Cerebellar nuclear complex (tissue), 1 donor: ENCODE measurements at regions not wholly inside any gene's neighbourhood (a gene's known extent, or its start where the extent isn't known, plus 50 kb on each side); places are given as distances from the start of the nearest gene placed in this dataset.

Source experiments
- DNase-seq, 2 experiments: peaks; one replicate each; lab custom pipeline; 2025; lab: John Stamatoyannopoulos, UW

GRCh38 chr10:10777279-10777678 lies 240.4 kb upstream of the CELF2 start:
- DNase-seq = no peak

- DNase-seq = no peak
Observed at GRCh38 chr10:10777723-10778122, 239.9 kb upstream of the CELF2 start.

- no peak for DNase-seq
Observed at GRCh38 chr10:10778959-10779358, 238.7 kb upstream of the CELF2 start.

GRCh38 chr10:10779511-10779910 lies 238.2 kb upstream of the CELF2 start:
- DNase-seq = no peak

- no peak for DNase-seq
Observed at GRCh38 chr10:10780746-10781145, 236.9 kb upstream of the CELF2 start.

GRCh38 chr10:10782603-10783002 lies 235.1 kb upstream of the CELF2 start:
- no peak for DNase-seq

GRCh38 chr10:10785627-10786026 lies 232.0 kb upstream of the CELF2 start:
- DNase-seq = no peak

- DNase-seq = no peak
Observed at GRCh38 chr10:10786109-10787090, 231.3 kb upstream of the CELF2 start.

GRCh38 chr10:10787586-10787985 lies 230.1 kb upstream of the CELF2 start:
- DNase-seq = no peak

- no peak for DNase-seq
Observed at GRCh38 chr10:10788761-10789160, 228.9 kb upstream of the CELF2 start.

GRCh38 chr10:10791869-10792268 lies 225.8 kb upstream of the CELF2 start:
- no peak for DNase-seq

- DNase-seq = no peak
Observed at GRCh38 chr10:10792681-10793080, 225.0 kb upstream of the CELF2 start.

- no peak for DNase-seq
Observed at GRCh38 chr10:10794046-10794445, 223.6 kb upstream of the CELF2 start.

GRCh38 chr10:10794791-10795191 lies 222.9 kb upstream of the CELF2 start:
- DNase-seq = no peak

- no peak for DNase-seq
Observed at GRCh38 chr10:10796061-10796773, 221.5 kb upstream of the CELF2 start.

GRCh38 chr10:10796774-10797415 lies 220.8 kb upstream of the CELF2 start:
- no peak for DNase-seq

- no peak for DNase-seq
Observed at GRCh38 chr10:10797513-10797912, 220.2 kb upstream of the CELF2 start.

- no peak for DNase-seq
Observed at GRCh38 chr10:10798102-10798863, 219.4 kb upstream of the CELF2 start.

GRCh38 chr10:10798864-10799192 lies 218.8 kb upstream of the CELF2 start:
- no peak for DNase-seq

- DNase-seq = no peak
Observed at GRCh38 chr10:10800961-10801360, 216.7 kb upstream of the CELF2 start.

- DNase-seq = peak in 1 of 2 experiments; percentile 34
Observed at GRCh38 chr10:10803278-10803677, 214.4 kb upstream of the CELF2 start.

GRCh38 chr10:10804061-10804460 lies 213.6 kb upstream of the CELF2 start:
- no peak for DNase-seq
